ELF-1 (cell line): ENCODE measurements at regions not wholly inside any gene's neighbourhood (a gene's known extent, or its start where the extent isn't known, plus 50 kb on each side); places are given as distances from the start of the nearest gene placed in this dataset.
"Not testable (repeated sequence)": the region's sequence is repeated elsewhere in the genome, so short reads cannot be mapped to it uniquely, and the experiment has no call there.

Experiments
- DNase-seq: peaks from one replicate; pipeline ENCODE4 v3.0.0-alpha.2; 2016; ENCODE audit warnings: low read depth, low spot score

GRCh38 chr9:17083258-17083657 lies 51.6 kb upstream of the CNTLN start:
- no peak for DNase-seq

GRCh38 chr9:17082343-17083064 lies 52.3 kb upstream of the CNTLN start:
- DNase-seq: peak; percentile 59

- no peak for DNase-seq
Observed at GRCh38 chr9:17081814-17082213, 53.0 kb upstream of the CNTLN start.

- DNase-seq: no peak
Observed at GRCh38 chr9:17081351-17081750, 53.5 kb upstream of the CNTLN start.

- DNase-seq: no peak
Observed at GRCh38 chr9:17075758-17076485, 58.9 kb upstream of the CNTLN start.

- no peak for DNase-seq
Observed at GRCh38 chr9:17075146-17075757, 59.6 kb upstream of the CNTLN start.

GRCh38 chr9:17072563-17072962 lies 62.3 kb upstream of the CNTLN start:
- not testable (repeated sequence) for DNase-seq

- no peak for DNase-seq
Observed at GRCh38 chr9:17068671-17069070, 66.2 kb upstream of the CNTLN start.

GRCh38 chr9:17065062-17065461 lies 69.8 kb upstream of the CNTLN start:
- DNase-seq: no peak

- no peak for DNase-seq
Observed at GRCh38 chr9:17064558-17064957, 70.3 kb upstream of the CNTLN start.

GRCh38 chr9:17063535-17064135 lies 71.2 kb upstream of the CNTLN start:
- DNase-seq: peak; percentile 23

- no peak for DNase-seq
Observed at GRCh38 chr9:17062497-17062896, 72.3 kb upstream of the CNTLN start.

GRCh38 chr9:17060450-17060849 lies 74.4 kb upstream of the CNTLN start:
- no peak for DNase-seq

- DNase-seq: no peak
Observed at GRCh38 chr9:17059465-17059864, 75.4 kb upstream of the CNTLN start.

GRCh38 chr9:17057729-17058128 lies 77.1 kb upstream of the CNTLN start:
- DNase-seq: no peak

- peak; percentile 15 for DNase-seq
Observed at GRCh38 chr9:17052626-17053025, 82.2 kb upstream of the CNTLN start.

- DNase-seq: no peak
Observed at GRCh38 chr9:17045381-17045940, 89.4 kb upstream of the CNTLN start.

- DNase-seq: no peak
Observed at GRCh38 chr9:17031546-17031945, 103.3 kb upstream of the CNTLN start.

GRCh38 chr9:17025281-17025680 lies 109.6 kb upstream of the CNTLN start:
- DNase-seq: no peak

- DNase-seq: no peak
Observed at GRCh38 chr9:17024129-17024528, 110.7 kb upstream of the CNTLN start.

GRCh38 chr9:17021387-17021970 lies 113.4 kb upstream of the CNTLN start:
- no peak for DNase-seq

GRCh38 chr9:17019398-17019797 lies 115.4 kb upstream of the CNTLN start:
- DNase-seq: no peak
